CD14-positive monocyte (primary cell): ENCODE measurements at regions not wholly inside any gene's neighbourhood (a gene's known extent, or its start where the extent isn't known, plus 50 kb on each side); places are given as distances from the start of the nearest gene placed in this dataset.

Experiments
- DNase-seq, 3 donors: peaks; one replicate each; pipeline ENCODE4 v3.0.0-alpha.2; 2011 to 2022
- H2AFZ ChIP-seq: 2 replicates; pipeline ENCODE4 v1.6.0; 2012; ENCODE audit warnings: mild to moderate bottlenecking, low read depth, low read length, inconsistent platforms; ENCODE audit not compliant: insufficient read depth, poor library complexity, severe bottlenecking
- H3K27ac ChIP-seq, 2 donors: 1 replicate in 1 of 2; 2 replicates in 1 of 2; pipeline ENCODE4 v1.5.1; 2012 to 2013; ENCODE audit warnings: low read length in 2 of 2, control low read depth in 1 of 2, inconsistent platforms in 1 of 2, low read depth in 1 of 2, mild to moderate bottlenecking in 1 of 2
- H3K27me3 ChIP-seq, 2 donors: one replicate each; pipeline versions ENCODE4 v1.6.0 to v1.6.1; 2011 to 2013; ENCODE audit warnings: low read length in 2 of 2; ENCODE audit not compliant: control insufficient read depth in 2 of 2, insufficient read depth in 2 of 2
- H3K36me3 ChIP-seq, 2 donors: replicated peaks in 1 of 2; 1 replicate in 1 of 2; 2 replicates in 1 of 2; pipeline versions ENCODE4 v1.5.1 to v1.6.1; 2012 to 2013; ENCODE audit warnings: low read length in 2 of 2, control low read depth in 1 of 2, inconsistent platforms in 1 of 2, mild to moderate bottlenecking in 1 of 2; ENCODE audit not compliant: insufficient read depth in 2 of 2, control insufficient read depth in 1 of 2
- H3K4me1 ChIP-seq, 2 donors: 1 replicate in 1 of 2; 2 replicates in 1 of 2; pipeline versions ENCODE4 v1.5.1 to v1.6.1; 2012 to 2013; ENCODE audit warnings: low read length in 2 of 2, control low read depth in 1 of 2, inconsistent platforms in 1 of 2, mild to moderate bottlenecking in 1 of 2, moderate library complexity in 1 of 2; ENCODE audit not compliant: insufficient read depth in 2 of 2, control insufficient read depth in 1 of 2
- H3K4me2 ChIP-seq: replicated peaks from 2 replicates; pipeline ENCODE3; 2012; ENCODE audit warnings: low read length, moderate library complexity, mild to moderate bottlenecking; ENCODE audit not compliant: poor library complexity, severe bottlenecking; ENCODE audit errors: extremely low read depth
- H3K4me3 ChIP-seq, 3 experiments: fragments of 200-600 bp in 1 of 3; sonication (generic) in 1 of 3; replicated peaks in 1 of 3; 1 replicate in 2 of 3; 2 replicates in 1 of 3; pipeline ENCODE4 v1.5.1; 2011 to 2013; ENCODE audit warnings: low read length in 3 of 3, mild to moderate bottlenecking in 3 of 3, control low read depth in 2 of 3, low read depth in 2 of 3, inconsistent platforms in 1 of 3, moderate library complexity in 1 of 3
- H3K79me2 ChIP-seq: 2 replicates; pipeline ENCODE4 v1.6.0; 2012; ENCODE audit warnings: mild to moderate bottlenecking, control low read depth, inconsistent platforms, low read length, moderate library complexity; ENCODE audit not compliant: insufficient read depth
- H3K9ac ChIP-seq: 2 replicates; pipeline ENCODE4 v1.6.0; 2017; ENCODE audit warnings: low read length, mild to moderate bottlenecking; ENCODE audit not compliant: insufficient read depth, poor library complexity, severe bottlenecking
- H3K9me3 ChIP-seq, 2 donors: replicated peaks in 1 of 2; 1 replicate in 1 of 2; 2 replicates in 1 of 2; pipeline versions ENCODE4 v1.5.1 to v1.6.1; 2012 to 2013; ENCODE audit warnings: low read length in 2 of 2, control low read depth in 1 of 2; ENCODE audit not compliant: control insufficient read depth in 1 of 2, insufficient read depth in 1 of 2
- H4K20me1 ChIP-seq: 2 replicates; pipeline ENCODE4 v1.6.0; 2012; ENCODE audit warnings: mild to moderate bottlenecking, low read length, control low read depth, moderate library complexity; ENCODE audit not compliant: insufficient read depth
- H3K27ac Mint-ChIP-seq, 7 donors: one replicate each; pipeline ENCODE4 v1.8.0; 2020; ENCODE audit warnings: mild to moderate bottlenecking in 7 of 7, mixed read lengths in 7 of 7, moderate library complexity in 6 of 7, inconsistent platforms in 2 of 7
- H3K27me3 Mint-ChIP-seq, 3 donors: one replicate each; pipeline ENCODE4 v1.8.0; 2021 to 2022; ENCODE audit warnings: low read depth in 3 of 3, mild to moderate bottlenecking in 3 of 3, mixed read lengths in 3 of 3, moderate library complexity in 3 of 3, inconsistent platforms in 1 of 3
- H3K36me3 Mint-ChIP-seq, 2 donors: one replicate each; pipeline ENCODE4 v1.8.0; 2020; ENCODE audit warnings: mixed read lengths in 2 of 2, inconsistent platforms in 1 of 2, mild to moderate bottlenecking in 1 of 2
- H3K4me1 Mint-ChIP-seq: one replicate; pipeline ENCODE4 v1.8.0; 2020; ENCODE audit warnings: mild to moderate bottlenecking, mixed read lengths
- H3K4me3 Mint-ChIP-seq, 2 donors: one replicate each; pipeline ENCODE4 v1.8.0; 2020; ENCODE audit warnings: mild to moderate bottlenecking in 2 of 2, mixed read lengths in 2 of 2, moderate library complexity in 1 of 2
- H3K9me3 Mint-ChIP-seq, 7 donors: one replicate each; pipeline ENCODE4 v1.8.0; 2020 to 2022; ENCODE audit warnings: mixed read lengths in 7 of 7, mild to moderate bottlenecking in 6 of 7, moderate library complexity in 6 of 7, inconsistent platforms in 2 of 7
- WGBS: methylation state at CpG from one replicate; pipeline ENCODE4 v1.1.5; 2013; ENCODE audit warnings: missing lambda C conversion rate; ENCODE audit not compliant: insufficient coverage; 5-methylcytosine and 5-hydroxymethylcytosine counted together
- intact Hi-C, 2 donors: fragments of 100-400 bp; cut with micrococcal nuclease; formaldehyde crosslinking; loops; one replicate each; pipeline versions ENCODE4 v1.15.0 to v1.15.1; 2023
- TF ChIP-seq, protein P1 (sequence below): fragments of 200-600 bp; IDR thresholded peaks from one replicate; pipeline ENCODE4 v1.8.0; 2022; ENCODE audit warnings: antibody characterized with exemption, mild to moderate bottlenecking

GRCh38 chr1:170863621-170864020, 71.7 kb upstream of the MROH9 start:
- no peaks in the 10 kb centered on the region for H3K4me1 ChIP-seq
- no peak overlapping the region for H3K9ac ChIP-seq
- no peak overlapping the region for H2AFZ ChIP-seq
- peaks cover 0 to 5% (median 0%) of the 10 kb centered on the region in 7 donors for H3K9me3 Mint-ChIP-seq
- no peaks in the 10 kb centered on the region for H3K36me3 Mint-ChIP-seq
- no peaks in the 10 kb centered on the region for H3K36me3 ChIP-seq
- H3K27ac ChIP-seq: no peak overlapping the region
- H3K27ac Mint-ChIP-seq: no peak overlapping the region
- no peak for DNase-seq
- H3K79me2 ChIP-seq: no peaks in the 10 kb centered on the region
- TF ChIP-seq, protein P1, sequence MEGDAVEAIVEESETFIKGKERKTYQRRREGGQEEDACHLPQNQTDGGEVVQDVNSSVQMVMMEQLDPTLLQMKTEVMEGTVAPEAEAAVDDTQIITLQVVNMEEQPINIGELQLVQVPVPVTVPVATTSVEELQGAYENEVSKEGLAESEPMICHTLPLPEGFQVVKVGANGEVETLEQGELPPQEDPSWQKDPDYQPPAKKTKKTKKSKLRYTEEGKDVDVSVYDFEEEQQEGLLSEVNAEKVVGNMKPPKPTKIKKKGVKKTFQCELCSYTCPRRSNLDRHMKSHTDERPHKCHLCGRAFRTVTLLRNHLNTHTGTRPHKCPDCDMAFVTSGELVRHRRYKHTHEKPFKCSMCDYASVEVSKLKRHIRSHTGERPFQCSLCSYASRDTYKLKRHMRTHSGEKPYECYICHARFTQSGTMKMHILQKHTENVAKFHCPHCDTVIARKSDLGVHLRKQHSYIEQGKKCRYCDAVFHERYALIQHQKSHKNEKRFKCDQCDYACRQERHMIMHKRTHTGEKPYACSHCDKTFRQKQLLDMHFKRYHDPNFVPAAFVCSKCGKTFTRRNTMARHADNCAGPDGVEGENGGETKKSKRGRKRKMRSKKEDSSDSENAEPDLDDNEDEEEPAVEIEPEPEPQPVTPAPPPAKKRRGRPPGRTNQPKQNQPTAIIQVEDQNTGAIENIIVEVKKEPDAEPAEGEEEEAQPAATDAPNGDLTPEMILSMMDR: no peak
- no peak overlapping the region for H3K4me2 ChIP-seq
- H3K9me3 ChIP-seq: no peaks in the 10 kb centered on the region
- no peak overlapping the region for H3K4me3 Mint-ChIP-seq
- H3K4me3 ChIP-seq: no peak overlapping the region
- no peaks in the 10 kb centered on the region for H3K27me3 ChIP-seq
- no CpG with 5 or more reads among the region's 1 CpG for WGBS
- no peaks in the 10 kb centered on the region for H3K4me1 Mint-ChIP-seq
- H4K20me1 ChIP-seq: no peaks in the 10 kb centered on the region
- intact Hi-C loops: no loop called here
- peaks cover 0 to 2% (median 0%) of the 10 kb centered on the region in 3 donors for H3K27me3 Mint-ChIP-seq

DNA sequence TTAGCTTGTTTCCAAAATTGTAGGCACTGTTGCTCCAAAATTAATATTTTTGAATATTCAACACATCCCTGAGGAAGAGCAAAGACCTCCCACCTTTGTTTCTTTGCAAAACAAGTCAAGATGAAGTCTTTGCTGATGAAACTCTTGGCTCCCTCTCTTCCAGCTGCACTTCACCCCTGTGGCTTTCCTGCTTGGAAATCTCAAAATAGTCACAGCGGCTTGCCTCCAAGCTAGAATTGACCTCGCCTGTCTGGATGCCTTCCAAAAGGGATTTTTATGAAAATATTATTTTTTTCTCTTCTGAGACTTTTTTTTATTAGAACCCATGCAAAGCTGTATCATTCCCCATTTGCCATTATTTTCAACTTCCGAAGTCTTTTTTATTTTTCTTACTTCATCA, 71.1 kb upstream of the MROH9 start:
- WGBS: no CpG with 5 or more reads among the region's 3 CpGs
- Histone ChIP-seq H4K20me1 (no peaks in the 10 kb centered on the region), H3K27me3 (no peaks in the 10 kb centered on the region), H3K4me2 (no peak overlapping the region), H2AFZ (no peak overlapping the region), H3K9me3 (no peaks in the 10 kb centered on the region), H3K4me3 (no peak overlapping the region), H3K36me3 (no peaks in the 10 kb centered on the region), H3K27ac (no peak overlapping the region), H3K79me2 (no peaks in the 10 kb centered on the region), H3K4me1 (no peaks in the 10 kb centered on the region), H3K9ac (no peak overlapping the region)
- no peaks in the 10 kb centered on the region for H3K4me1 Mint-ChIP-seq
- peaks cover 0 to 2% (median 0%) of the 10 kb centered on the region in 3 donors for H3K27me3 Mint-ChIP-seq
- H3K27ac Mint-ChIP-seq: no peak overlapping the region
- no peaks in the 10 kb centered on the region for H3K36me3 Mint-ChIP-seq
- no peak for DNase-seq
- intact Hi-C loops: no loop called here
- peaks cover 0 to 2% (median 0%) of the 10 kb centered on the region in 7 donors for H3K9me3 Mint-ChIP-seq
- no peak overlapping the region for H3K4me3 Mint-ChIP-seq
- TF ChIP-seq, protein P1: no peak
